ENCODE measurements at regions not wholly inside any gene's neighbourhood (a gene's known extent, or its start where the extent isn't known, plus 50 kb on each side); places are given as distances from the start of the nearest gene placed in this dataset.

- Histone ChIP-seq H3K36me3 (no peaks in the 10 kb centered on the region), H3K27me3 (ENCODE audit: low read depth) (no peaks in the 10 kb centered on the region), H3K9me3 (no peaks in the 10 kb centered on the region), H3K4me3 (no peak overlapping the region), H3K4me1 (no peaks in the 10 kb centered on the region), H3K27ac (no peak overlapping the region)
- TF ChIP-seq CTCF (IDR thresholded peaks at IDR 0.05) = no peak
- no peak for ATAC-seq
- no peak for DNase-seq
- intact Hi-C loops (cut with DNase I) = no loop called here
Measured at GRCh38 chr1:96983866-96984265, 262.3 kb downstream of the PTBP2 start.

- intact Hi-C loops (cut with DNase I) = no loop called here
- H3K27ac ChIP-seq = no peak overlapping the region
- no peak for ATAC-seq
- no peaks in the 10 kb centered on the region for H3K36me3 ChIP-seq
- no peaks in the 10 kb centered on the region for H3K4me1 ChIP-seq
- H3K27me3 ChIP-seq (ENCODE audit: low read depth) = no peaks in the 10 kb centered on the region
- H3K9me3 ChIP-seq = no peaks in the 10 kb centered on the region
- DNase-seq = no peak
- no peak for TF ChIP-seq CTCF (IDR thresholded peaks at IDR 0.05)
- no peak overlapping the region for H3K4me3 ChIP-seq
Measured at GRCh38 chr1:96987186-96987703, 265.7 kb downstream of the PTBP2 start.

- no peak for TF ChIP-seq CTCF (IDR thresholded peaks at IDR 0.05)
- H3K27ac ChIP-seq = no peak overlapping the region
- H3K9me3 ChIP-seq = no peaks in the 10 kb centered on the region
- ATAC-seq (peak in 1 of 2 donors; percentile 25), DNase-seq (no peak)
- H3K27me3 ChIP-seq (ENCODE audit: low read depth) = no peaks in the 10 kb centered on the region
- H3K4me3 ChIP-seq = no peak overlapping the region
- intact Hi-C loops (cut with DNase I) = no loop called here
- no peaks in the 10 kb centered on the region for H3K4me1 ChIP-seq
- no peaks in the 10 kb centered on the region for H3K36me3 ChIP-seq
Measured at GRCh38 chr1:96989302-96989701, 267.7 kb downstream of the PTBP2 start.

GRCh38 chr1:96990136-96990535 lies 268.6 kb downstream of the PTBP2 start:
- no peaks in the 10 kb centered on the region for H3K4me1 ChIP-seq
- intact Hi-C loops (cut with DNase I) = no loop called here
- no peaks in the 10 kb centered on the region for H3K27me3 ChIP-seq (ENCODE audit: low read depth)
- DNase-seq (no peak), ATAC-seq (no peak)
- H3K9me3 ChIP-seq = no peaks in the 10 kb centered on the region
- H3K27ac ChIP-seq = no peak overlapping the region
- TF ChIP-seq CTCF (IDR thresholded peaks at IDR 0.05) = no peak
- no peak overlapping the region for H3K4me3 ChIP-seq
- no peaks in the 10 kb centered on the region for H3K36me3 ChIP-seq

GRCh38 chr1:96991261-96991660 lies 269.7 kb downstream of the PTBP2 start:
- H3K27me3 ChIP-seq (ENCODE audit: low read depth) = no peaks in the 10 kb centered on the region
- no peaks in the 10 kb centered on the region for H3K36me3 ChIP-seq
- no peak overlapping the region for H3K27ac ChIP-seq
- ATAC-seq (no peak), DNase-seq (no peak)
- H3K4me1 ChIP-seq = no peaks in the 10 kb centered on the region
- H3K9me3 ChIP-seq = no peaks in the 10 kb centered on the region
- intact Hi-C loops (cut with DNase I) = no loop called here
- TF ChIP-seq CTCF (IDR thresholded peaks at IDR 0.05) = no peak
- no peak overlapping the region for H3K4me3 ChIP-seq

GRCh38 chr1:96992871-96993270 lies 271.3 kb downstream of the PTBP2 start:
- ATAC-seq = no peak

More at GRCh38 chr1:96992871-96993270, 271.3 kb downstream of the PTBP2 start:
- H3K36me3 ChIP-seq = no peaks in the 10 kb centered on the region
- no peak for DNase-seq
- no peak for TF ChIP-seq CTCF (IDR thresholded peaks at IDR 0.05)
- H3K4me1 ChIP-seq = no peaks in the 10 kb centered on the region
- H3K9me3 ChIP-seq = no peaks in the 10 kb centered on the region
- no peaks in the 10 kb centered on the region for H3K27me3 ChIP-seq (ENCODE audit: low read depth)
- intact Hi-C loops (cut with DNase I) = no loop called here
- H3K27ac ChIP-seq = no peak overlapping the region
- H3K4me3 ChIP-seq = no peak overlapping the region

Data from lower lobe of right lung (tissue), 2 donors.